ENCODE measurements at regions not wholly inside any gene's neighbourhood (a gene's known extent, or its start where the extent isn't known, plus 50 kb on each side); places are given as distances from the start of the nearest gene placed in this dataset.
"Not testable (repeated sequence)": the region's sequence is repeated elsewhere in the genome, so short reads cannot be mapped to it uniquely, and the experiment has no call there.

DNA sequence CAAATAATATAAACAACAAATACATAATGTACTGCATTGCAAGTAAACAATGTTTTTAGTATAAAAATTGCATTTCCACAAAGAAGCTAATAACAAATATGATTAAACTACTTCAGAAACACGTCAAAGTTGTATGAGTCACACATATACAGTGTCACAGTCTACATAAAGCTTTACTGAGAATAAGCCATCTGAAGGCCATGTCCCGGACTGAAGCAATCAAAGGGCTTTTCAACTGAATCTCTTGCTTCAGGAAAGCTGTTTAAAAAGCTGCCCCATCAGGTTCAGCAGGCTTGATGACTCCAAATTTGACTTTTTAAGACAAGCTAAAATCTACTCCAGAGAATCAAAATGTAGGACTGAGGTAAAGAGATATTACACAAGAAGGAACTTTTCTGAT, 1476.8 kb downstream of the ADGRL3 start:
- no peak for DNase-seq (ENCODE audit: low spot score)

DNA sequence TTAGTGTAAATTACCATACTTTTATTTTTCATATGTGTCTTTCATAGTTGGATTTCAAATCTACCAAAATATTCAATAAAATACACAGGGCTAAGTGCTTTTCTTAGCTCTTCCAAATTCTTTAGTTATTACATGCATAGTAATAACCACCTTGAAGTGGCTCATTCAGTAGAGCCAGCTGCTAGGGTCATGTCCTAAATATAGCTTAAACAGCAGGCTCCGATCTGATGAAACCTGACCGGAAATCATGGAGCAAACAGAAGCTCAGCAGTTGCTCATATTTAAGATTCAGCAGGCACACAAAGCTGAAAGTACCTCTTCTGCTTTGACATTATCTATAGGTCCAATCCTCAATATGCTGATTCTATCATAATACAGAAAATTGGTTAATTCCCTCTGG, 1470.4 kb downstream of the ADGRL3 start:
- no peak for DNase-seq (ENCODE audit: low spot score)

DNA sequence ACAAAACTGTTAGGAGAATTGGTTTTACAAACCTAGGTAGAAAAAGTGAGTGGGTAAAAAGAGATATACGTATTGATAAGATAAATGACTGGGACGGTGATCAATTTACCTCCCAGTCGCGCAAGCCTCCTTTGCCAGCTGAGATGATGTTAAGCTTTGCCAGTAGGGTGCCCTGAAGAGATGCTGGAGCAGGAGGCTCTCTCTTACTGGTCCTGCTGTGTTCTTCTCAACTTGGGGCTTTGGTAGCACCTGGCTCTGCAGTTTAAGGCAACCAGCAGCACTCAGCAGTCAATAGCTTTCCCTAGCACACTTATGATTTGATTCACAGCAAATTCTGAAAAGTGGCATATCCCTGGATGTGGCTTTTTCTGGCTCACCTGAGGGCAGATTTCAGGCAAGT, 1461.7 kb downstream of the ADGRL3 start:
- DNase-seq (ENCODE audit: low spot score): no peak

DNA sequence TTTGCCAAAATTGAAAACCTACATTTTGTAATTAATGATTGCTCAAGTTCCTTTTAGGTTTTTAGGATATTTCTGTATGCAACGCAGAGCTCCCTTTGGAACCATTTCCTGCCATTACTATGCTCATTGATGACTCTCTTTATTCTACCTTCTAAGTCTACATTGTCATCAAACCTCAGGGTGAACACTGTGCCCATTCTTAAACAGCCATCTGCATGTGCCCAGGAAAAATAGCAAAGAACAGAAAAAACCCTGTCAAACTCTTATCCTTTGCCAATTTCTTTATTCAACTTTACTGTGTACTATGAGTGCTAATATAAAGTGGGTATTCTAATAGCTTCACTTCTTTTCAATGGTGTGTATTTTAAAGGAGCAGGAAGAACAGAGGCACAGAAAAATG, 1455.9 kb downstream of the ADGRL3 start:
- no peak for DNase-seq (ENCODE audit: low spot score)

DNA sequence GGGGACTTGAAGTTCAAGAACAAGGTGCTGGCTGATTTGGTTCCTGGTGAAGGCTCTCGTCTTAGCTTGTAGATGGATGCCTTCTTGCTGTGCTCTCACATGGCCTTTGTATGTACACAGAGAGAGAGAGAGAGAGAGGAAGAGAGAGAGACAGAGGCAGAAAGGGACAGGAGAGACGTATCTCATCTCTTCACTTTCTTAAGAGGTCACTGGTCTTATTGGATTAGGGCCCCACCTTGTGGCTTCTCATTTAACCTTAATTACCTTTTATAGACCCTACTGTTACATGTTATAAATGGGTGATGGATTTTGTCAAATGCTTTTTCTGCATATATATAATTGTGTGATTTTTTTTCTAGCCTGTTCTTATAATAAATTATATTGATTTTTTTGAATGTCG, 1444.2 kb downstream of the ADGRL3 start:
- no peak for DNase-seq (ENCODE audit: low spot score)

DNA sequence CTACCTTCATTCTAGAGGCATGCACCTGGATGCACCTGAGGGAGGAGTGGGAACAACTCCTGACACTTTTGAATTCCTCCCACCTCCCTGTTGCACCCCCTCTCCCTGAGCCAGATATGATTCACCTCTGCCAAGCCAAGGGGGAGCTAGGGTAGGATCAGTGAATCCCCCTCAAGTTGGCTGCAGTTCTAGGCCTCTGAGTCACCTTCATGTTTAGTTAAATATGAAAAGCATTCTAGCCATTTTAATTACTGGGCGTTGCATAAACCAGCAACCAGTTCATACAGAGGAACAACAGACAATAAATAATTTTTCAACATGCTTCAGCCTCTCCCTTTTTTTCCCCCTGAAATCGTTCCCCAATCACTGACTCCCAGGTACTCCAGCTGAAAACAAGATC, 1440.2 kb downstream of the ADGRL3 start:
- no peak for DNase-seq (ENCODE audit: low spot score)

DNA sequence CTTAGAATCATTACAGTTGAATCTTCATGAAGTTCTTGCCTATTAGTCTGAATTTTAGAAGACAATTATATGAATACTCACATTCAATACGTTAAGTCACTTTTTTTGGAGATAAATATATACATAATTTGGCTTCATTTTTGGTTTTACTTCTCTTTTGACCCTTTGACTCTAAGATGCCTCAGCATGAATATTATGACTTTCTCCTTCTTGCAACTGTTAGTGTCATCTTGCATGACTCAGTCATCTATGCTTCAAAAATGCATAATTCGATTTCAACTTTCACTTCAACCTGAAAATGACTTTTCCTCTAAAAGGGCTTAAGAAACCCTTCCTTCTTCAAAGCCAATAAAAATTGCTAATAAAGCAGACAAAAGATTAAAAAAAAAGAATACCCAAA, 1427.5 kb downstream of the ADGRL3 start:
- DNase-seq (ENCODE audit: low spot score): no peak

DNA sequence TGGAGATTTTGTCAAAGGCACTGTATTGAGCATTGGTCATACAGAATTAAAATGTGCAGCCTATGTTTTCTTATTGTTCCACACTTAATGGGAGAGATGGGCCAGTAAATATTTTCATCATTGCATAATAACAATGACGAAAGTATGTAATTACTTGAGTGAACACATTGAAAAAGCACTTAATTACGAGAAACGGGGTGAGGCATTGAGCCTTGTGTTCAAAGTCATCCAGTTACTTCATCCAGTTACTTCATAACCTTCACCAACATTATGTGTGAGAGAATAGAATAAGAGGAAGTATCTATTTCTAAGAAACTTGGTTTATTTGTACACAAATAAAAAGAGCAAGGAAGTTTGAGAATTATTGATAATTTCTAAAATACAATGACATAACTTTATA, 1427.0 kb downstream of the ADGRL3 start:
- no peak for DNase-seq (ENCODE audit: low spot score)

DNA sequence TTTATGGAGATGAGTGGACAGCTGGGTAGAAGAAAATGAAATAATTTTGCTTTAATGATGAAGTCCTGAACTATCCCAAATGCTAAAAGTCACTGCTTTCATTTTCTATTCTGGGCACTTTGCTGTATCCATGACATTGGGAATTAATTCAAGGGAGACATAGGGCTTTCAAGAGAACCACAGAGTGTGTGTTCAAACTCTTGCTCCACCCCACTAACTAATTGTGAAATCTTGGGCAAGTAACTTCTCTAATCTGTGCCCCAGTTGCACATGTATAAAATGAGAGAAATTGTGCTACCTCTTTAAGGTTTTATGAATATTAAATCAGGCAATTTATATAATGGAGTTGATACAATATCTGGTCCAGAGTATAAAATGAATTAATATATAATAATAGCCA, 1422.0 kb downstream of the ADGRL3 start:
- no peak for DNase-seq (ENCODE audit: low spot score)

DNA sequence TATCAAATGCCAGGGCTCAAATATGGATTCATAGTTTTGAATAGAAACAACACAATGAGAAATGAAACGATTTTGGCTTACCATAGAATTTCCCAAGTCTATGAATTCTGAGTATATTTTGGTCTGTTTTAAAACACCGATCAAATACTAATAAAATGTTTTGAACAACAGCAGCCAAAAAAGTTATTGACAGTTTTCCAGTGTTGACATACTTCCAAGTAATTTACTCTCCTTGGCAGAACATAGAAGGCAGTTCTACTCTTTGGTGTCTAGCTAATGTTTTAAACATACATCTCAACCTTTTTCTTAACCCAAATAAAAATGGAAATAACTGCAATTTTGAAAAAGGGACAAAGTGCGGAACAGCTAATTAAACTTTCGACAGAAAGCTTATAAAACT, 1419.8 kb downstream of the ADGRL3 start:
- DNase-seq (ENCODE audit: low spot score): no peak

DNA sequence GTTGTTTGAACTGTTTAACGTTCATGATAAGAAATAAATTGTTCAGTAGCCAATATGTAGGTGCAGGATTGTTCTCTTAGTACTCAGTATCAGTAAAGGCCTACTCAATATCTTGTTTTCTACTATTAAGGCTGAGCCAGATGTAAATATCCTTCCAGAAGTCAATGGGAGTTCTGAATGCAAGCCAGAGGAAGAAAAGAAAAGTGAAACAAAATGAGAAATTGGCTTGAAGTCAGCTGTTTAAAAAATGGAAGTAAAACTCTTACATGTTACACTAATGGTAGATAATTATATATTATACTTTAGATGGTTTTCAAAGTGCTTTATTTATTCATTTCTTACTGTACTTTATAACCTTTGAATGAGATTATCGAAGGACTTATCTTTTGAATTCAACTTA, 1417.9 kb downstream of the ADGRL3 start:
- DNase-seq (ENCODE audit: low spot score): no peak

DNA sequence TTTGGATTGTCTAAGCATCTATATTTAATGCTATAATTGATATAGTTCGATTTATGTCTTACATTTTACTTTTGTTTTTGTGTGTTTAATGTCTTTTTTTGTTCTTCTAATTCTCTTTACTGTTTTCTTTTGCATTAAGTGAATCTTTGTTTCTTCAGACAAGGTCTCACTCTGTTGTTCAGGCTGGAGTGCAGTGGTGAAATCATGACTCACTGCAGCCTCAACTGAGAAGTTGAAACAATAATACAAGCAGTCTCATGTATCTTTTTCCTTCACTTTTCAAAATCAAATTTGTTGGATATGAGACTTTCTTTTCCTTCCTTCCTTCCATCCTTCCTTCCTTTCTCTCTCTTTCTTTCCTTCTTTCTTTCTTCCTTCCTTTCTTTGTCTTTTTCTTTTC, 1401.6 kb downstream of the ADGRL3 start:
- no peak for DNase-seq (ENCODE audit: low spot score)

DNA sequence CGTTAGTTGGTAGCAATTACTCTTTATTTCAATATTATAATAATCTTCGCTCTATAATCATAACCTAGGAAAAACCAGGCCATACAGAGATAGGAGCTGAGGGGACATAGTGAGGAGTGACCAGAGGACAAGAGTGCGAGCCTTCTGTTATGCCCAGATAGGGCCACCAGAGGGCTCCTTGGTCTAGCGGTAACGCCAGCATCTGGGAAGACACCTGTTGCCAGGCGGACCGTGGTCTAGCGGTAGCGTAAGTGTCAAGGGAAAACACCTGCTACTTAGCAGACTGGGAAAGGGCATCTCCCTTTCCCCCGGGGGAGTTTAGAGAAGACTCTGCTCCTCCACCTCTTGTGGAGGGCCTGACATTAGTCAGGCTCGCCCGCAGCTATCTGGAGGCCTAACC, 1395.1 kb downstream of the ADGRL3 start:
- DNase-seq (ENCODE audit: low spot score): not testable (repeated sequence)

DNA sequence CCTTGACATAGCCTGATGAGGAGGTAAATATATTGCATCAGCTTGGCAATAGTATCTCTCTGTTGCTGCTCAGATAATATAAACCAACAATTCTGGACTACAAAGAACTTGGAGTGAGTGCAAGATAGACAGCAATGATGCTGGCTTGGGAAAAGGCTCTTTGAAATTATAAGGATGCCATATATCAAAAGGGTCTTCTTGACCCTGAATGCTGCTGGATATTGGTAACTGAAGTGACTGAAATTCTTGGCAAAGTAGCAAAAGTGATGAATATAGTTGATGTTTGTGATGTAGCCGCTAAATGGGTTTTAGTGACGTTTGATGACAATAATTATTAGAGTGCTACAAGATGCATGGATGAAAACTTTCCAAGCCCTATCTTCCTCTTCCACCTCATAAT, 1391.6 kb downstream of the ADGRL3 start:
- DNase-seq (ENCODE audit: low spot score): no peak

DNA sequence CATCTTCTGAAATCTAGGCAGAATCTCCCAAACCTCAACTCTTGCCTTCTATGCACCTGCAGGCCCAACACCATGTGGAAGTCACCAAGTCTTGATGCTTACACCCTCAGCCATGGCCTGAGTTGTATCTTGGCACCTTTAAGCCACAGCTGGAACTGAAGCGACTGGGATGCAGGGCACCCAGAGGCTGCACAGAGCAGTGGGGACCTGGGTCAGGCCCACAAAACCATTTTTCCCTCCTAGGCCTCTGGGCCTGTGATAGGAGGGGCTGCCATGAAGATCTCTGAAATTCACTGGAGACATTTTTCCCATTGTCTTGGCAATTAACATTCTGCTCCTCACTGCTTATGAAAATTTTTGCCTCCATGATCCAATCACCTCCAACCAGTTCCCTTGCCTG, 1388.5 kb downstream of the ADGRL3 start:
- no peak for DNase-seq (ENCODE audit: low spot score)

DNA sequence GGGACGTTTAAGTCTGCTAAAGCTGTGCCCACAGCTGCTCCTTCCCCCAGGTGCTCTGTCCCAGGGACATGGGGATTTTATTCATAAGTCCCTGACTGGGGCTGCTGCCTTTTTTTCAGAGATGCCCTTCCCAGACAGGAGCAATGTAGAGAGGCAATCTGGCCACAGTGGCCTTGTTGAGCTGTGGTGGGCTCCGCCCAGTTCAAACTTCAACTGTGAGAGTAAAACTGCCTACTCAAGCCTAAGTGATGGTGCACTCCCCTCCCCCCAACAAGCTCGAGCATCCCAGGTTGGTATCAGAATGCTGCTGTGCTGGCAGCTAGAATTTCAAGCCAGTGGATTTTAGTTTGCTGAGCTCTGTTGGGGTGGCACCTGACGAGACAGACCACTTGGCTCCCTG, 1371.4 kb downstream of the ADGRL3 start:
- DNase-seq (ENCODE audit: low spot score): no peak

DNA sequence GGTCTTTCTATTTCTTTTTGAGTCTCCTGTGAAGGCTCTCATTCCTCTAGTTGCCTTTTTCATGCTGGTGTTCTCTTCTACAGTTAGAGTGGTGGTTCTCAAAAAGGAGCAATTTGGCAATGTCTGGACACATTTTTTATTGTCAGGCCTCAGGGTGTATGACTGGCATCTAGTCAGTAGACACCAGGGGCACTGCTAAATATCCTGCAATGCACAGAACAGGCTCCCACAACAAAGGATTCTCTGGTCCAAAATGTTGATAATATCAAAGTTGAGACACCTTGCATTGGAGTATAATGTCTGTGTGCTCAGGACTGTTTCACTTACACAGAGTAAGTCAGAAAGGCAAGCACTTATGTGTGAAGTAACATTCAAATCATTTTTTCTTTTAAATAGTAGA, 1360.7 kb downstream of the ADGRL3 start:
- no peak for DNase-seq (ENCODE audit: low spot score)

DNA sequence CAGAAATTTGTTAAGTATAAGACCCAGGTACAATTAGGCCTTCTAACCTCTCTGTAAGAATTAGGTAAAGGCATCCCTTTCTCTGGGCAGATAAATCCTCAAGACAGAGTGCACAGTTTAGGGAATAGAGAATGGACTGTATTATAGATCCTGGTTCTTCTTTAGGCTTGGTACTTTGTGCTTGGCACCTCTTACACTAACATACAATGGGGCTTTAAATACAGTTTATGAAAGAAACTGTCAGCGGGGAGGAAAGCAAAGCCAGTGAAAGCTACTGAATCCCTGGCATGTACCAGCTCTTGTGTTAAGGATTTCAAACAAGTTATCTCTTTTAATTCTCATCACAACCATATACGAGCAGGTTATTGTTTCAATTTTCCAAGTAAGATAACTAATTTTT, 1350.0 kb downstream of the ADGRL3 start:
- DNase-seq (ENCODE audit: low spot score): no peak

DNA sequence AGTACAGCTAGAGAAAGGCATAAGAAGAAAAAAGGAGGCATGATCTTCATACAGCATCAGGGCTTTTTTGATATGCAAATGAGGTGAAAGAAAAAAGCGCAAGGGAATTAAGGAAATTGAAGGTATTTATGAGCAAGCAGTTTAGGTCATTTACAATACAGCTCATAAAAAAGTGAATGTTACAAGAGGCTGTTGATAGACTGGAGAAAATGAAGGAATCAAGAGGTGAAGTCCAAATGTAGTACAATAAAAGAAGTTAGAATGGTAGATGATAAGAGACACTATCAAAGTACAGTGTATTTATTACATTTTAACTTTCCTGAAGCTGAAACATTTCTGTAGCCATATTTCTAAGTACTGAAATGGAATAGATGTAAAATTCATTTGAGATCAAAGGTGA, 1349.5 kb downstream of the ADGRL3 start:
- no peak for DNase-seq (ENCODE audit: low spot score)

DNA sequence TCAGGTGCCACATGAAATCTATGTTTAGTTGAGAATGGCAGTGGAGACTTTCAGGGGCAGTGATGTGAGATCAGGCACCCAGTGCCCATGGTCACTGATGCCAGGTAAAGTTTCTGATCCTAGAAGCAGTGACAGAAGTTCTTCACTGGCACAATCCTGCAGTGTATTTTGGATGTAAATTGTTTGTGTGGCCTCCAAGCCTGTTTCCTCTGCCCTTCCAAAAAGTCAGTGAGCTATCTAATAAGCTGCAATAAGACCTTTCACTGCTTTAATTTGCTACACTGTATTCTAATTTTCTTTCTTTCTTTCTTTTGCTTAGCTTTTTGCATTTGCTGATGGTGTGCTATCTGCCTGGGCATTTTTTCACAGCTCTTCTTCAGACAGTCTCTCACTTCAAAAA, 1348.6 kb downstream of the ADGRL3 start:
- DNase-seq (ENCODE audit: low spot score): no peak

DNA sequence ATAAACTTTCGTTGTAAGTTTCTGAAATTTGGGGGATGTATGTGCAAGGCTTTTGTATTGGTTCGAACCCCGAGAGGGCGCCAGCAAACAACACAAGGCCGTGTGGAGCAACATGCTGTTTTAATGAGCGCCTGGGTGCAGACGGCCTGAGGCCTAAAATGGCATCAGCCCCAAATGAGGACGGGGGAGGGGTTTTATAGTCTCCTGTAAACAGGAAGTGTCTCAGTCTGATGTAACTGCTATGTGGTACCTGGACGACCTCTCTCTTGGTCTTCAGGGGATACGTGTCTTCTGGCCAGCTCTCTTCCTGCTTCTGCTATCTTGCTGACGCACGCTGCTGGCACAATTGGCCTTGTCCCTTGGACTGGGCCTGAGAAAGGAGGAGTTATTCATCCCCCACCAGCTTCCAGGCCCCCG, 1348.0 kb downstream of the ADGRL3 start:
- no peak for DNase-seq (ENCODE audit: low spot score)

DNA sequence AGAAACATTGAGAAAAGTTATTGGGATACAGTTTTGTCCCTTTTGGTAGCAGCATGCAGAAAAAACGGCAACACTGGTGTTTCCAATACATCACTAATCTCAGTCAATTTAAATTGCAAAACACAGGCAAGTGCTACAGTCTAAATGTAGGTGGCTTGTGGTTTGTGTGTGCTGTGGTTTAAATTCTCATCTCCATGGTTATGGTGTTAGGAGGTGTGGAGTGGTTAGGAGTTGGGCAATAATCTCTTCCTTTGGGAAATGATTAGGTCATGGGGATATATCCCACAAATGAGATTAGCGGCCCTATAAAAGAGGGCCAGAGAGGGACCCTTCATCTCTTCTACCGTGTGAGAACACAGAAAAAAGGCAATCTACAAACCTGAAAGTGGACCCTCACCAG, 1344.3 kb downstream of the ADGRL3 start:
- DNase-seq (ENCODE audit: low spot score): no peak

DNA sequence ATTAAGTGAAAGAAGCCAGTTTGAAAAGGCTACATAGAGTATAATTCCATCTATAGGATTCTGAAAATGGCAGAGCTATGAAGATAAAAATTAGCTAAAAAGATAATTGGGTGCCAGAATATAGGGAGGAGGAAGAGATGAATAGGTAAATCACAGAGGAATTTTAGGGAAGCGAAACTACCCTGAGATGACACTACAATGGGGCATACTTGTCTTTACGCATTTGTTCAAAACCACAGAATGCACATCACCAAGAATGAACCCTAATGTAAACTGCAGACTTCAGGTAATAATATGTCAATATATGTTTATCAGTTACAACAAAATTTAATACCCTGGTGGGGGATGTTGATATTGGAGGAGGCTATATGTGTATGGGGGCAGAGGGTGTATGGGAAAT, 1342.9 kb downstream of the ADGRL3 start:
- no peak for DNase-seq (ENCODE audit: low spot score)

DNA sequence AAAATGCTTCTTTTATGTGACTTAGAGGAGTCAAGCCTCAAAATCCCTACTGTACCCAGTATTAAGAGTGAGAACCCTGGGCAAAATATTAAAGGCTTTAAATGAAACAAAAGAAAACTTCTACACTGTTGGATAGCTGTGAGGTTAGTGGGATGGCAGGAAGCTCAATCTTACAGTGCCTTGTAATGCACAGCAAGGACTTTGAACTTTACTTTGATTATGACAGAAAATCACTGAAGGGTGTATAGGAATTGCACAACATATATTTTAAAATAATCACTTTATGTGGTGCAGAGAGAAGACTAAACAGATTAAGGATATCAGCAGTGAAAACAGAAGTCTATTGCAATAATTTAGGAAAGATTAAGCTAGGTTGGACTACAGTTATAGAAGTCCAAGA, 1333.4 kb downstream of the ADGRL3 start:
- no peak for DNase-seq (ENCODE audit: low spot score)

DNA sequence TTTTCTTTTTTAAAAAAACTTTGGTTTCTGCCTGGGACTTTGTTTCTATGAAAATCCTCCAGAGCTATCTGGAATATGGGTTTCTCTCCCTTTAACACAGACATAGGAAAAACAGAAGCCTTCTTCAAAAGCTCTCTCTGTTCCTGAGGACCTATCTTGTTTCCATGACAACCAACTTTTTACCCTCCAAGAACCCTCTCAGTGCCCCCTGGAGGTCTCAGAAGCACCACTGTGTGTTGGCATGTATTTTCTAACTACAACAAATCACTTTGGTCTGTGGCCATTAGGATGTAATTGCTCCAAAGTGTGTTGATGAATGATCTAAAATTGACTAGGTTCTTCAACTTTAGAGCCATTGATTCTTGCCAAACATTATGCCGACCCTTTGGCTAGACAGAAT, 1331.6 kb downstream of the ADGRL3 start:
- DNase-seq (ENCODE audit: low spot score): no peak
